Progenitor cell of endocrine pancreas (in vitro differentiated cells): ENCODE measurements at regions not wholly inside any gene's neighbourhood (a gene's known extent, or its start where the extent isn't known, plus 50 kb on each side); places are given as distances from the start of the nearest gene placed in this dataset.

ENCODE experiments used
- DNase-seq: peaks from one replicate; pipeline ENCODE4 v3.0.0; 2021; ENCODE audit warnings: low spot score; ENCODE audit not compliant: unreplicated experiment
- H3K27ac Mint-ChIP-seq: 2 replicates; pipeline ENCODE4 v1.8.0; 2021; ENCODE audit warnings: mild to moderate bottlenecking, moderate library complexity, mixed read lengths
- H3K27me3 Mint-ChIP-seq: 2 replicates; pipeline ENCODE4 v1.8.0; 2021; ENCODE audit warnings: mixed read lengths
- H3K36me3 Mint-ChIP-seq: 2 replicates; pipeline ENCODE4 v1.8.0; 2022; ENCODE audit warnings: mixed read lengths; ENCODE audit not compliant: insufficient read depth
- H3K4me1 Mint-ChIP-seq: 2 replicates; pipeline ENCODE4 v1.8.0; 2021; ENCODE audit warnings: low read depth, mixed read lengths
- H3K4me3 Mint-ChIP-seq: 2 replicates; pipeline ENCODE4 v1.8.0; 2021; ENCODE audit warnings: low read depth, mild to moderate bottlenecking, moderate library complexity, mixed read lengths
- H3K9me3 Mint-ChIP-seq: 2 replicates; pipeline ENCODE4 v1.8.0; 2021; ENCODE audit warnings: low read depth, mixed read lengths
- CTCF ChIP-seq: fragments of 200-600 bp; sonication (generic); IDR thresholded peaks from one replicate; pipeline ENCODE4 v1.5.0; 2021; ENCODE audit warnings: antibody characterized with exemption, mild to moderate bottlenecking; ENCODE audit not compliant: unreplicated experiment

GRCh38 chr2:176409671-176410070 is 140.4 kb downstream of the MTX2 start:
- no peak for TF ChIP-seq CTCF
- H3K27me3 Mint-ChIP-seq, result no peaks in the 10 kb centered on the region
- H3K4me3 Mint-ChIP-seq, result no peak overlapping the region
- H3K9me3 Mint-ChIP-seq, result no peaks in the 10 kb centered on the region
- H3K36me3 Mint-ChIP-seq, result no peaks in the 10 kb centered on the region
- H3K27ac Mint-ChIP-seq, result no peak overlapping the region
- no peak for DNase-seq
- H3K4me1 Mint-ChIP-seq, result peaks cover 2% of the 10 kb centered on the region

GRCh38 chr2:176412136-176412535 is 142.9 kb downstream of the MTX2 start:
- no peak for DNase-seq
- Mint-ChIP-seq H3K4me1 (peaks cover 2% of the 10 kb centered on the region), H3K36me3 (no peaks in the 10 kb centered on the region), H3K27ac (no peak overlapping the region), H3K27me3 (peaks cover 2% of the 10 kb centered on the region), H3K9me3 (no peaks in the 10 kb centered on the region), H3K4me3 (no peak overlapping the region)
- no peak for TF ChIP-seq CTCF

GRCh38 chr2:176413786-176414185 is 144.5 kb downstream of the MTX2 start:
- H3K36me3 Mint-ChIP-seq, result no peaks in the 10 kb centered on the region
- no peak for DNase-seq
- peaks cover 2% of the 10 kb centered on the region for H3K27me3 Mint-ChIP-seq
- H3K4me1 Mint-ChIP-seq, result peaks cover 2% of the 10 kb centered on the region
- no peak overlapping the region for H3K4me3 Mint-ChIP-seq
- H3K27ac Mint-ChIP-seq, result no peak overlapping the region
- TF ChIP-seq CTCF, result no peak
- no peaks in the 10 kb centered on the region for H3K9me3 Mint-ChIP-seq

- Mint-ChIP-seq H3K27ac (no peak overlapping the region), H3K36me3 (no peaks in the 10 kb centered on the region), H3K4me1 (peaks cover 2% of the 10 kb centered on the region), H3K4me3 (no peak overlapping the region), H3K27me3 (peaks cover 2% of the 10 kb centered on the region), H3K9me3 (no peaks in the 10 kb centered on the region)
- TF ChIP-seq CTCF, result no peak
- DNase-seq, result no peak
Observed at GRCh38 chr2:176414641-176415040, 145.4 kb downstream of the MTX2 start.

GRCh38 chr2:176415174-176415895 is 146.1 kb downstream of the MTX2 start:
- no peak overlapping the region for H3K27ac Mint-ChIP-seq
- no peaks in the 10 kb centered on the region for H3K36me3 Mint-ChIP-seq

More at GRCh38 chr2:176415174-176415895, 146.1 kb downstream of the MTX2 start:
- H3K9me3 Mint-ChIP-seq, result no peaks in the 10 kb centered on the region
- H3K27me3 Mint-ChIP-seq, result peaks cover 2% of the 10 kb centered on the region
- TF ChIP-seq CTCF, result no peak
- peaks cover 6% of the 10 kb centered on the region for H3K4me1 Mint-ChIP-seq
- DNase-seq, result no peak
- no peak overlapping the region for H3K4me3 Mint-ChIP-seq
